Testis (tissue), 2 donors: ENCODE measurements at regions not wholly inside any gene's neighbourhood (a gene's known extent, or its start where the extent isn't known, plus 50 kb on each side); places are given as distances from the start of the nearest gene placed in this dataset.
A peak's percentile ranks its signal among the peaks of the same experiment; 100 is the strongest.

Experiments used
- DNase-seq: peaks from one replicate; pipeline ENCODE4 v3.0.0-alpha.2; 2019
- H3K27ac ChIP-seq, 2 donors: fragments of 200-600 bp; sonication (generic); one replicate each; pipeline ENCODE4 v1.5.1; 2019
- H3K27me3 ChIP-seq: fragments of 200-600 bp; sonication (generic); one replicate; pipeline ENCODE4 v1.5.1; 2019
- H3K36me3 ChIP-seq: fragments of 200-600 bp; sonication (generic); one replicate; pipeline ENCODE4 v1.5.1; 2017; ENCODE audit warnings: low read depth; ENCODE audit errors: missing control alignments
- H3K4me1 ChIP-seq: fragments of 200-600 bp; sonication (generic); one replicate; pipeline ENCODE4 v1.5.1; 2019
- H3K4me3 ChIP-seq, 2 donors: fragments of 200-600 bp; sonication (generic); one replicate each; pipeline ENCODE4 v1.5.1; 2017 to 2019
- H3K9me3 ChIP-seq: fragments of 200-600 bp; sonication (generic); one replicate; pipeline ENCODE4 v1.5.1; 2017
- CTCF ChIP-seq, 3 experiments: fragments of 450-650 bp in 2 of 3; fragments of 200-600 bp in 1 of 3; sonication (generic) in 1 of 3; IDR thresholded peaks; one replicate each; pipeline ENCODE4 v1.5.1; 2016 to 2019; ENCODE audit warnings: antibody characterized with exemption in 3 of 3, mild to moderate bottlenecking in 2 of 3, moderate library complexity in 1 of 3
- POLR2A ChIP-seq: fragments of 450-650 bp; IDR thresholded peaks from one replicate; pipeline ENCODE4 v1.6.1; 2017; ENCODE audit warnings: antibody characterized with exemption, mild to moderate bottlenecking, moderate library complexity
- WGBS, 2 donors: methylation state at CpG; one replicate each; pipeline ENCODE4 v1.1.5; 2018; 5-methylcytosine and 5-hydroxymethylcytosine counted together
- intact Hi-C: fragments of 100-400 bp; cut with DNase I; formaldehyde crosslinking; loops from one replicate; pipeline ENCODE4 v1.15.1; 2023; ENCODE audit warnings: low total_unique reads

- H3K27ac ChIP-seq, result no peak overlapping the region
- TF ChIP-seq CTCF (IDR thresholded peaks at IDR 0.05), result no peak
- no peak for TF ChIP-seq POLR2A
- no peaks in the 10 kb centered on the region for H3K9me3 ChIP-seq
- H3K4me3 ChIP-seq, result no peak overlapping the region
- intact Hi-C loops, result no loop called here
- H3K27me3 ChIP-seq, result no peaks in the 10 kb centered on the region
- no peaks in the 10 kb centered on the region for H3K36me3 ChIP-seq
- H3K4me1 ChIP-seq, result no peaks in the 10 kb centered on the region
- DNase-seq, result no peak
- WGBS, 2 donors, result 63 to 83% methylated on average over 10 of the region's 10 CpGs
Observed at GRCh38 chr16:65576631-65577030, 454.8 kb upstream of the CDH11 start.

- Histone ChIP-seq H3K27me3 (no peaks in the 10 kb centered on the region), H3K36me3 (no peaks in the 10 kb centered on the region), H3K9me3 (no peaks in the 10 kb centered on the region), H3K4me1 (no peaks in the 10 kb centered on the region), H3K27ac (no peak overlapping the region), H3K4me3 (no peak overlapping the region)
- intact Hi-C loops, result no loop called here
- TF ChIP-seq POLR2A, result no peak
- TF ChIP-seq CTCF (IDR thresholded peaks at IDR 0.05), result no peak
- no peak for DNase-seq
- 75% methylated on average over 11 of the region's 11 CpGs for WGBS, 2 donors
Observed at GRCh38 chr16:65576139-65576538, 454.3 kb upstream of the CDH11 start.

- no peaks in the 10 kb centered on the region for H3K4me1 ChIP-seq
- 55 to 57% methylated on average over 13 of the region's 13 CpGs for WGBS, 2 donors
- no peaks in the 10 kb centered on the region for H3K9me3 ChIP-seq
- intact Hi-C loops, result no loop called here
- no peaks in the 10 kb centered on the region for H3K27me3 ChIP-seq
- no peak overlapping the region for H3K27ac ChIP-seq
- DNase-seq, result peak; percentile 78
- no peaks in the 10 kb centered on the region for H3K36me3 ChIP-seq
- TF ChIP-seq POLR2A (no peak), CTCF (IDR thresholded peaks at IDR 0.05) (no peak)
- H3K4me3 ChIP-seq, result no peak overlapping the region
Observed at GRCh38 chr16:65574326-65574966, 452.6 kb upstream of the CDH11 start.

GRCh38 chr16:65572156-65572555 is 450.3 kb upstream of the CDH11 start:
- no peak for DNase-seq
- Histone ChIP-seq H3K9me3 (no peaks in the 10 kb centered on the region), H3K27ac (no peak overlapping the region), H3K36me3 (no peaks in the 10 kb centered on the region), H3K27me3 (no peaks in the 10 kb centered on the region), H3K4me1 (no peaks in the 10 kb centered on the region), H3K4me3 (no peak overlapping the region)
- intact Hi-C loops, result no loop called here
- no peak for TF ChIP-seq CTCF (IDR thresholded peaks at IDR 0.05)
- TF ChIP-seq POLR2A, result no peak
- 97 to 98% methylated on average over 1 of the region's 1 CpG for WGBS, 2 donors

GRCh38 chr16:65570261-65570660 is 448.4 kb upstream of the CDH11 start:
- Histone ChIP-seq H3K27me3 (no peaks in the 10 kb centered on the region), H3K4me1 (no peaks in the 10 kb centered on the region), H3K27ac (no peak overlapping the region), H3K4me3 (no peak overlapping the region), H3K36me3 (no peaks in the 10 kb centered on the region), H3K9me3 (no peaks in the 10 kb centered on the region)
- no peak for DNase-seq
- intact Hi-C loops, result no loop called here
- TF ChIP-seq CTCF (IDR thresholded peaks at IDR 0.05) (no peak), POLR2A (no peak)
- 89 to 92% methylated on average over 1 of the region's 1 CpG for WGBS, 2 donors
